ENCODE measurements at regions not wholly inside any gene's neighbourhood (a gene's known extent, or its start where the extent isn't known, plus 50 kb on each side); places are given as distances from the start of the nearest gene placed in this dataset.

DNA sequence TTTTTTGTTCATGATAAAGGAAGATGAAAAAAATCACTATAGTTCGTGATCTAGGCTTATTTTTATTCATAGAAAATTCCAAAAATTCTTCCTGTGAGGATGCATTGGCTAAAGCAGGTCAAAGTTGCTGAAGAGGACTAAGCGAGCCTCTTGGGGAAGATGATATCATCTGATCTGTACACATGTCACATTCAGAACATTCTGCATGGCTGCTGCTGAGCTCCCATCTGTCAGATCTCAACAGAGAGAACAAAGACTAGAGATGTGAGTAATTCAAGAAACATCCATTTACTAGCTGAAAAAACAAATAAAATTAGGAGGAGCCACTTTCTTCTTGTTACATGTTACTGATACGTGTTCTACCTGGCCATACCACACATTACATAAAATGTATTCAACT lies 518.6 kb upstream of the FSIP2 start:
- TF ChIP-seq, protein P1, sequence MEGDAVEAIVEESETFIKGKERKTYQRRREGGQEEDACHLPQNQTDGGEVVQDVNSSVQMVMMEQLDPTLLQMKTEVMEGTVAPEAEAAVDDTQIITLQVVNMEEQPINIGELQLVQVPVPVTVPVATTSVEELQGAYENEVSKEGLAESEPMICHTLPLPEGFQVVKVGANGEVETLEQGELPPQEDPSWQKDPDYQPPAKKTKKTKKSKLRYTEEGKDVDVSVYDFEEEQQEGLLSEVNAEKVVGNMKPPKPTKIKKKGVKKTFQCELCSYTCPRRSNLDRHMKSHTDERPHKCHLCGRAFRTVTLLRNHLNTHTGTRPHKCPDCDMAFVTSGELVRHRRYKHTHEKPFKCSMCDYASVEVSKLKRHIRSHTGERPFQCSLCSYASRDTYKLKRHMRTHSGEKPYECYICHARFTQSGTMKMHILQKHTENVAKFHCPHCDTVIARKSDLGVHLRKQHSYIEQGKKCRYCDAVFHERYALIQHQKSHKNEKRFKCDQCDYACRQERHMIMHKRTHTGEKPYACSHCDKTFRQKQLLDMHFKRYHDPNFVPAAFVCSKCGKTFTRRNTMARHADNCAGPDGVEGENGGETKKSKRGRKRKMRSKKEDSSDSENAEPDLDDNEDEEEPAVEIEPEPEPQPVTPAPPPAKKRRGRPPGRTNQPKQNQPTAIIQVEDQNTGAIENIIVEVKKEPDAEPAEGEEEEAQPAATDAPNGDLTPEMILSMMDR (IDR thresholded peaks at IDR 0.05) = no peak
- TF ChIP-seq POLR2A (IDR thresholded peaks at IDR 0.05) (no peak), POLR2AphosphoS5 (IDR thresholded peaks at IDR 0.05) (no peak)

Data from prostate gland (tissue), 2 donors.